Neutrophil (primary cell): ENCODE measurements at regions not wholly inside any gene's neighbourhood (a gene's known extent, or its start where the extent isn't known, plus 50 kb on each side); places are given as distances from the start of the nearest gene placed in this dataset.

Experiments
- H3K27ac ChIP-seq: fragments of 200-600 bp; sonication (generic); 2 replicates; pipeline ENCODE4 v1.5.1; 2016; ENCODE audit warnings: mild to moderate bottlenecking, moderate library complexity
- H3K27me3 ChIP-seq: fragments of 200-600 bp; sonication (generic); 2 replicates; pipeline ENCODE4 v1.6.0; 2016; ENCODE audit warnings: mild to moderate bottlenecking
- H3K36me3 ChIP-seq: fragments of 200-600 bp; sonication (generic); 2 replicates; pipeline ENCODE4 v1.5.1; 2017
- H3K4me1 ChIP-seq, 2 experiments: fragments of 200-600 bp in 1 of 2; sonication (generic) in 1 of 2; 1 replicate in 1 of 2; 2 replicates in 1 of 2; pipeline versions ENCODE4 v1.5.1 to v1.6.1; 2013 to 2016; ENCODE audit warnings: low read depth in 1 of 2, low read length in 1 of 2, mild to moderate bottlenecking in 1 of 2, moderate library complexity in 1 of 2; ENCODE audit not compliant: control insufficient read depth in 1 of 2, insufficient read depth in 1 of 2
- H3K4me3 ChIP-seq, 2 experiments: fragments of 200-600 bp in 1 of 2; sonication (generic) in 1 of 2; 1 replicate in 1 of 2; 2 replicates in 1 of 2; pipeline ENCODE4 v1.5.1; 2013 to 2016; ENCODE audit warnings: low read depth in 1 of 2, low read length in 1 of 2, mild to moderate bottlenecking in 1 of 2, moderate library complexity in 1 of 2
- H3K9me3 ChIP-seq: fragments of 200-600 bp; sonication (generic); 2 replicates; pipeline ENCODE4 v1.5.1; 2016
- TF ChIP-seq, protein P1 (sequence below): fragments of 200-600 bp; sonication (generic); IDR thresholded peaks from 2 replicates; pipeline ENCODE4 v1.5.1; 2016; ENCODE audit warnings: antibody characterized with exemption

DNA sequence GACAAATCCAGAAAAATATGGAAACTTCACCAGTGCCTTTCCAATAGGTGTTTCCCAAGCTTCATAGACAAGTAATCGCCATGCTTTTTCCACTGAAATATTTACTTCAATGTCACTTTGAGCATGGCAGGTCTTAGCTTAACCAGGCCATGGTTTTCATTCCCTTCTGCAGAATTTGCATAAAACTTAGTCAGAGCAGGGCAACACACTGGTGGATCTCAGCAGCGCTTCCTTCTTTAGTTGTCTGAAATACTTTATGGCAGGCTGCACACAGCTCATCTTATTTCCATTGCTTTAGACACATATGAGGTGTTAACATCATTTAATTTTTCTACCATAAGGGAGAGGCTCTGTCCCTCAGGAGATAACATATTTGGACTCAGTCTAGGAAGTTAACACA, 102.9 kb upstream of the AHR start:
- Histone ChIP-seq H3K4me1 (no peaks in the 10 kb centered on the region), H3K4me3 (no peak overlapping the region), H3K27me3 (no peaks in the 10 kb centered on the region), H3K27ac (no peak overlapping the region), H3K36me3 (no peaks in the 10 kb centered on the region), H3K9me3 (no peaks in the 10 kb centered on the region)
- TF ChIP-seq, protein P1, sequence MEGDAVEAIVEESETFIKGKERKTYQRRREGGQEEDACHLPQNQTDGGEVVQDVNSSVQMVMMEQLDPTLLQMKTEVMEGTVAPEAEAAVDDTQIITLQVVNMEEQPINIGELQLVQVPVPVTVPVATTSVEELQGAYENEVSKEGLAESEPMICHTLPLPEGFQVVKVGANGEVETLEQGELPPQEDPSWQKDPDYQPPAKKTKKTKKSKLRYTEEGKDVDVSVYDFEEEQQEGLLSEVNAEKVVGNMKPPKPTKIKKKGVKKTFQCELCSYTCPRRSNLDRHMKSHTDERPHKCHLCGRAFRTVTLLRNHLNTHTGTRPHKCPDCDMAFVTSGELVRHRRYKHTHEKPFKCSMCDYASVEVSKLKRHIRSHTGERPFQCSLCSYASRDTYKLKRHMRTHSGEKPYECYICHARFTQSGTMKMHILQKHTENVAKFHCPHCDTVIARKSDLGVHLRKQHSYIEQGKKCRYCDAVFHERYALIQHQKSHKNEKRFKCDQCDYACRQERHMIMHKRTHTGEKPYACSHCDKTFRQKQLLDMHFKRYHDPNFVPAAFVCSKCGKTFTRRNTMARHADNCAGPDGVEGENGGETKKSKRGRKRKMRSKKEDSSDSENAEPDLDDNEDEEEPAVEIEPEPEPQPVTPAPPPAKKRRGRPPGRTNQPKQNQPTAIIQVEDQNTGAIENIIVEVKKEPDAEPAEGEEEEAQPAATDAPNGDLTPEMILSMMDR: no peak

GRCh38 chr7:17205910-17206309, 92.5 kb upstream of the AHR start:
- TF ChIP-seq, protein P1: no peak
- Histone ChIP-seq H3K27me3 (no peaks in the 10 kb centered on the region), H3K9me3 (no peaks in the 10 kb centered on the region)

DNA sequence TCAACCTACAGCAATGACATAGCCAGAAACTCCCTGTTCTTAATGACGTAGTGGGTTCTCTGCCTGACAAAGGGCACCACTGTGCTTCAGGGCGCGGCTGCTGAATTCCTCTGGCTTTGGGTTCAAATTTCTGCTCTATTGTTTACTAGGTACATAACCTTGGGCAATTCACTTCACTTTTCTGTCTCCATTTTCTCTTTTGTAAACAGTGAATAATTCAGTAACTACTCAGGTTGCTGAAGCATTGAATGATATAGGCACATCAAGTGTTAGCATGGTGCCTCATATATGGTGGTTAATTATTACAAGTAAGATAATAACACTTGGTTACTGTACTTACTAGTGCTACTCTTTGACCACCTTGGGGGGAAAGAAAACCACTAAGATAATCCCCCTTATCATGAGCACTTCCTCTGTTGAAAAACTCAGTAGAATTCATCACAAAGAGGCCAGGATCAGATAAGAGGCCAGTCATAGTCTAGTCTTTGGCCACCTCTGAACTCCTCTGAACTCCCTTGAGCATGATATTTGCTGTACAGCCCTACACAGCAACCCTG, 92.0 kb upstream of the AHR start:
- Histone ChIP-seq H3K36me3 (no peaks in the 10 kb centered on the region), H3K4me1 (no peaks in the 10 kb centered on the region), H3K9me3 (no peaks in the 10 kb centered on the region), H3K4me3 (no peak overlapping the region), H3K27ac (no peak overlapping the region), H3K27me3 (no peaks in the 10 kb centered on the region)
- TF ChIP-seq, protein P1: no peak

More at GRCh38 chr7:17205910-17206309, 92.5 kb upstream of the AHR start:
- H3K4me3 ChIP-seq: no peak overlapping the region
- H3K36me3 ChIP-seq: no peaks in the 10 kb centered on the region
- H3K27ac ChIP-seq: no peak overlapping the region
- no peaks in the 10 kb centered on the region for H3K4me1 ChIP-seq

GRCh38 chr7:17207220-17207619, 91.2 kb upstream of the AHR start:
- TF ChIP-seq, protein P1: no peak
- Histone ChIP-seq H3K27me3 (no peaks in the 10 kb centered on the region), H3K36me3 (no peaks in the 10 kb centered on the region), H3K4me3 (no peak overlapping the region), H3K9me3 (no peaks in the 10 kb centered on the region), H3K27ac (no peak overlapping the region), H3K4me1 (no peaks in the 10 kb centered on the region)

- TF ChIP-seq, protein P1: no peak
- H3K9me3 ChIP-seq: no peaks in the 10 kb centered on the region
- no peaks in the 10 kb centered on the region for H3K4me1 ChIP-seq
- no peak overlapping the region for H3K27ac ChIP-seq
- H3K36me3 ChIP-seq: no peaks in the 10 kb centered on the region
- no peaks in the 10 kb centered on the region for H3K27me3 ChIP-seq
- H3K4me3 ChIP-seq: no peak overlapping the region
Observed at GRCh38 chr7:17209101-17209500, 89.4 kb upstream of the AHR start.
